ENCODE measurements at regions not wholly inside any gene's neighbourhood (a gene's known extent, or its start where the extent isn't known, plus 50 kb on each side); places are given as distances from the start of the nearest gene placed in this dataset.
"Not testable (repeated sequence)": the region's sequence is repeated elsewhere in the genome, so short reads cannot be mapped to it uniquely, and the experiment has no call there.

- no peak for DNase-seq (ENCODE audit: low read depth)
Observed at GRCh38 chr11:23759489-23759888, 737.4 kb upstream of the LUZP2 start.

- no peak for DNase-seq (ENCODE audit: low read depth)
Observed at GRCh38 chr11:23764286-23764685, 732.6 kb upstream of the LUZP2 start.

GRCh38 chr11:23765682-23766252 is 731.1 kb upstream of the LUZP2 start:
- no peak for DNase-seq (ENCODE audit: low read depth)

GRCh38 chr11:23767576-23767975 is 729.3 kb upstream of the LUZP2 start:
- no peak for DNase-seq (ENCODE audit: low read depth)

- DNase-seq (ENCODE audit: low read depth) = no peak
Observed at GRCh38 chr11:23769214-23769613, 727.6 kb upstream of the LUZP2 start.

- no peak for DNase-seq (ENCODE audit: low read depth)
Observed at GRCh38 chr11:23772081-23772480, 724.8 kb upstream of the LUZP2 start.

GRCh38 chr11:23778971-23779370 is 717.9 kb upstream of the LUZP2 start:
- DNase-seq (ENCODE audit: low read depth) = no peak

GRCh38 chr11:23780231-23780630 is 716.6 kb upstream of the LUZP2 start:
- no peak for DNase-seq (ENCODE audit: low read depth)

- no peak for DNase-seq (ENCODE audit: low read depth)
Observed at GRCh38 chr11:23781803-23782560, 714.9 kb upstream of the LUZP2 start.

GRCh38 chr11:23786974-23787373 is 709.9 kb upstream of the LUZP2 start:
- DNase-seq (ENCODE audit: low read depth) = not testable (repeated sequence)

GRCh38 chr11:23789200-23789853 is 707.5 kb upstream of the LUZP2 start:
- no peak for DNase-seq (ENCODE audit: low read depth)

- DNase-seq (ENCODE audit: low read depth) = no peak
Observed at GRCh38 chr11:23789938-23790371, 706.9 kb upstream of the LUZP2 start.

GRCh38 chr11:23797624-23798419 is 699.0 kb upstream of the LUZP2 start:
- no peak for DNase-seq (ENCODE audit: low read depth)

GRCh38 chr11:23834306-23834705 is 662.5 kb upstream of the LUZP2 start:
- peak; percentile 16 for DNase-seq (ENCODE audit: low read depth)

GRCh38 chr11:23836981-23837380 is 659.9 kb upstream of the LUZP2 start:
- DNase-seq (ENCODE audit: low read depth) = no peak

GRCh38 chr11:23840872-23841271 is 656.0 kb upstream of the LUZP2 start:
- DNase-seq (ENCODE audit: low read depth) = no peak

- DNase-seq (ENCODE audit: low read depth) = no peak
Observed at GRCh38 chr11:23846902-23847422, 649.9 kb upstream of the LUZP2 start.

GRCh38 chr11:23851216-23851615 is 645.6 kb upstream of the LUZP2 start:
- DNase-seq (ENCODE audit: low read depth) = no peak

- peak; percentile 78 for DNase-seq (ENCODE audit: low read depth)
Observed at GRCh38 chr11:23856654-23857053, 640.2 kb upstream of the LUZP2 start.

GRCh38 chr11:23859087-23859486 is 637.8 kb upstream of the LUZP2 start:
- no peak for DNase-seq (ENCODE audit: low read depth)

- DNase-seq (ENCODE audit: low read depth) = peak; percentile 38
Observed at GRCh38 chr11:23861615-23862014, 635.2 kb upstream of the LUZP2 start.

GRCh38 chr11:23865341-23865975 is 631.4 kb upstream of the LUZP2 start:
- no peak for DNase-seq (ENCODE audit: low read depth)

Data from fibroblast of gingiva (primary cell).